GM18868 (cell line): ENCODE measurements at regions not wholly inside any gene's neighbourhood (a gene's known extent, or its start where the extent isn't known, plus 50 kb on each side); places are given as distances from the start of the nearest gene placed in this dataset.

Experiments used
- ATAC-seq: cut with Tn5 transposase; IDR thresholded peaks from one replicate; pipeline ENCODE4 v1.9.1; 2021; ENCODE audit warnings: mild to moderate bottlenecking, moderate library complexity; ENCODE audit not compliant: unreplicated experiment

DNA sequence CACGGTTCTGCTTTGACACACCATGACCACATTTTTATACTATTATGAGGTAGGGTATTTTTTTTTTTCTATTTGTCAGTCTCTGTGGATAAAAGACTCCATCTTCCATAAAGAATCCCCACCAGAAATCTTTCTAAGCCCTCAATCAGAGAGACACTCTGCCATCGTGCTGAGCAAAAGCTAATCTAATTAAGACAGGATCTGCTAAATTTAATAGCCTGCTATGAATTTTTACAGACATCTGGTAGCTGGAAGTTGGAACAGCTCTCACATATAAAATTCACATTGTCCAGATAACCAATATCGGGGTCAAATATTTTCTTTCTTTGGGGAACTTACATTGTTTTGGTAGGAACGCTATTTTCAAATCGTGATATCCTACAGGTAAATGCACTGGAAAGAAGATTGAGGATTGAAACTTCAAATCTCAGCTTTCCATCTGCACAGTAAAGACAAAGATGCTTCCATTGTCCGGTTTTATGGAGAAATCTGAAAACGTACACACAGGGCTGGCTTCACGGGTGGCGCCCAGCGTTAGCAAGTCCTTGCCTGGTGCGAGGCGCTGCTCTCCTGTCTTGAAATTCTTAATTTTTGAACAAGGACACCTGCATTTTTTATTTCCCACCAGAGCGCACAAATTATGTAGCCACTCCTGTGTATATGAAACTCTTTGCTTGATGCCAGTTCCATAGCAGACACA, 573.8 kb upstream of the NOX3 start:
- ATAC-seq = no peak

DNA sequence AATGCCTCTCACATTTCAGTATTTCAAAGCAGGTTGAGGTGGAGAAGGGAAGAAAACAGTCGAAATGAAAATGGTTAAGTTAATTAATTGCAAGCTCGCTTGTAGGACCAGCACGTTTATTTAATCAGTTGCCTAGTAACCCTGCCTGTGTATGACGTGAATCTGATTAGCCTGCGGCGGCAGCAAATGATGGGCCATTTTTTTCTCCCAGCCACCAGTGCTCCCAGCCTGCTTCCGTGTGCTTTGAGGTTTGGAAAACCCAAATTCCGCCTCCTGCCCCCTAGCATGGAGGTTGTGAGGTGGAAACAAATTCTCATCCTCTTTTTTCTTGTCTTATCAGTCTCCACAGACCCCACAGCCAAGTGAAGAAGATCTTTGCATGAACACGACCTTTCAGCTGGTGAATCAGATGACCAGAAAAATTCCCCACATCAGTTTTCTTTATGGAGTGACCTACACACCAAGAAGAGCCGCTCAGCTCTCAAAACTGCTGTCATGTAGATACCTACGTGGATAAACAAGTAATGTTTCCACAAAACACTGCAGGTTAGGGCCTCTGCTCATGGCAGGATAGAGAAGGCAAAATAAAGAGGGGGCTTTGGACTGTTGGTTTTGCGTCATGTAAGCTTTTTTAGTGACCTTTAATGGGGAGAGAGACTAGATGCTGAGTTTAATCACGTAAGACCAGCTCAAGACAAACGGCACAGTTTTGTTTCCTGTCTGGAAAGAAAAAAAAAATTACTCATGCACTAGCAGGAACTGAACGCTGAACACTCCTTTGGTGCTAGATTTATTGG, 572.9 kb upstream of the NOX3 start:
- ATAC-seq = no peak

DNA sequence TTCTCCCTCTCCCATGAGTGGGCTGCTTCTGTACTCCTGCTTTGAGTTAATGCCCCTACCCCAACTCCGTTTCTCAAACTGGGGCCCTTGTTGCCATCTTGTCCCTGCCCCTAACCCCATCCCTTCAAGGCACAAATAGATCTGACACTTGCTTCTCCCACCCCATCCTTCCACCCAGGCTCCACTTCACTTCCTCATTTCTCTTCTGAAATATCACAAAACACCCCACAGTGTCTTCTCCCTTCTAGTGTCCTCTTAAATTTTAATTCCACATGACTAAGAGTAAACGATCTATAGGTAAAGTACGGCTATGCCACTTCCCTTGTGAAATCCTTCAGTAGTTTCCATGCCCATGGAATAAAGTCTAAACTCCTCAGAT, 571.6 kb upstream of the NOX3 start:
- no peak for ATAC-seq

DNA sequence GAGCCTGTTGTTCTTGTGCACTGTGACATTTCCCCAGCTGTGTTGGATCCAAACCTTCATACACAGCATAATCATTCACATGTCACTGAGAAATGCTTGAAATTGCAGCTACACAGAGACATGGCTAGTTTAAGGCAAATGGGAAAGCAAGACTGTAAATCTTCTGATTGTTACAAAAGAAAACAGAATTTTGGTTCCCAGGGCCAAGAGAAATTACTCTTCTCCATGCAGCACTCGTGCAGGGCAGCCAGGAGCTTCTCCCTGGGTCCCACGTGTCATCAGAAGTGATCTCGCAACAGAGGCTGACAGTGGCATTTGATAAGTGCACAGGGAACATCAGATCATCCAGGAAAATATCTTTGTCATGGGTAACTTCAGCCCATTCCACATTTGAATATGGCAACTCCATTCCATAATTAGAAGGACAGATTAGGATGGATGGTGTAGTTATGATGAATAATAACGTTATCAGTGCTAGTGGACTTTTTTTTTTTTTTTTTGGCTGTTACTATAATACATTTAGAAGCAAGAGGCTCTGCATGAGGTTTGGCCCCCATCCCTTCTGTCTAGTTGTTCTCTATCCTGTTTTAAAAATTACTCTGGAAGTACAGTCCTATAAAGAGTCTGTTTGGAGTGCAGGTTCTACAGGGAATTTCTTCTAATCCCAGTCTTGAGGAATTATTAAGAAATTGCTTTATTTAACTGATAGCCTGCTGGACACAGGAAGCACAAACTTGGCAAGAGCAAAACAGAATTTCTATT, 571.0 kb upstream of the NOX3 start:
- ATAC-seq = no peak

DNA sequence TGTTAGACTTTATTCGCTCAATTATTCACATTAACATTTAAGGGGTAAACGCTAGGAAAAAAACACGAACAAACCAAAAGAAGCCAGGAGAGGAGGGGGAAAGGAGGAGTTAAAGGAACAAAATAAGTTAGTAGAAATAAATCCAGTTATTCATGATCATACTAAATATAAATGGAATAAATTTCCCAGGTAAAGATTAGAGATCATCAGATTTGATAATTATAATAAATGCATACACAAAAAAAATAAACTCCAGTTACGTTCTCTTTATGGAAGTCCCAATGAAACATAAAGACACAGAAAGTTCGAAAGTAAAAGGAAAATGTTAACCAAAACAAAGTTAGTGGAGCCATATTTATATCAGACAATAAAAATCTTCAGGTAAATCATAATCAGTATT, 568.7 kb upstream of the NOX3 start:
- ATAC-seq = no peak

DNA sequence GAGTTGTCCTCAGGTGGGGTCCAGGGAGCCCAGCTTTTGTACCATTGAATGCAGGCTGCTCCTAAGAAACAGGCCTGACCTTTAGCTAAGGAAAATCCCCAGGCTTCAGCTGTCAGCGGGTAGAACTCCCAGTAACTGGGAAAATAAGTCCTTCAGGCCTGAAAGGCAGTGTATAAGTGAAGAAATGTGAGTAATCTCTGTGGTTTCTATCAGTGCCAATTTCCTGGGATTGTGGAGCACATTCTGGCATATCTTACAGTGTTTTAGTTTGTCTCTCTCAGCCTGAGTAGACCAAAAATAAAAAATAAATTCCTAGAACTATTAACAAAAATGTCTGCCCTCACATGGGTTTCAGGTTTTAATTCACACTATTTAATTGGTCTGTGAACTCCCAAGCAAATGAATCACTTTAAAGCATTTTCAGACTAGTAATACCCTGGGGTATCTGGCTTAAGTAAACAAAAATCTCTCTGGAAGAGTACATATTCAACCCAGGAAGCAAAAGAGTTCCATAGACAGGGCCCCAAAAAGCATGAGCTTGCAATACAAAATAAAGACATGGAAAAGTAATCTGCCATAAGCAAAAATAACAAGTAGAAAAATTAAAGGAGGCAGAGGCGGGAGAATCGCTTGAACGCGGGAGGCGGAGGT, 566.2 kb upstream of the NOX3 start:
- ATAC-seq = no peak

DNA sequence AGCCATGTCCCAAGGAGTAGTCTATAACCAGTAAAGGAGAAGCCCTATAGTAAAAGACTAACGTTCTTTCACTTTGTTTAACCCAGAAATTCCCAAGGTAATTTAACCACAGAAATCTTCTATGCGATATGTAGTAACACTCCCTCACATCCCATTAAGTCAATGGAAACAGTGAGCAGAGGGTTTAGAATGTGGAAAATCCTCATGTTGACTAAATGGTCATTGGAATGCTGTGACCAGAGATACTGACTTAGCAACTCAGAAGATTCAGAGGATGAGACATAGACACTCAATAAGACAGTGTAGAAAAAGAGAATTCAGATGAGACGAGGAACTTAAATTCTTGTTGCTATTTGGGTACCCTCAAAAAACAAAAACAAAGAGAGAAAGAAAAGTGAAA, 562.2 kb upstream of the NOX3 start:
- no peak for ATAC-seq

DNA sequence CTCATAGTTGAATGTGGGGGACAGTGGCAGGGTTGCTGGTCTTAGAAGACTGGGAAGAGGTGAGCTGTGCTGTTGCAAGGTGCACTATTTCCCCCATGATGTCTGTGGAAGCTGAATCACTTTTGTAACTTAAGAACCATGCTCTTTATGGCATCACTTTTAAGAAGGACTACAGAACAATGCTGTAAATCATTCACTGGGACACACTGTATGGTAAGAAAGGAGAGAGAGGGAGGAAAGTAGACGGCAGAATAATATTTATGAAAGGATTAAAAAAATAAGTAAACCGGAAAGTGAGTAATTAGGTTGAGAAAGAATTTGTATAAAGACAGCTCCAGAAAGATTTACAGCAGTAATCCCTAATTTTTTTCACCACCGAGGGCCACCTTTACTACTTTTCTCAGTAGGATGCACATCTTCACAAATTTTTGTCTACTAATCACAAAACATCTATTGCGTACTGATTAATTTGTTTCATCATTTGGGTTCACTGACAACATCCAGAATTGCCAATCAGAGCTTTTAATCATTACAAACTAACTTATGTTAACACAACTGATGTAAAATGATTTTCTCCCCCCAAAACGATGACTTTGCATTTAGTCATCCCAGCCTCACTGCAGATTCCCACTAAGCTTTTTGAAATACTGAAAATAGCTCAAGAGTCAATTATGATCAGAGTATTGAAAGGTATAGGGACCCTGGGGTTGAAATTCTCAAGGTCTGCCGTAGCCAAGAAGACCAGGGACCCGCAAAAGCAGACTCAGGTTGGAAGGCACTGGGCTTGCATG, 560.7 kb upstream of the NOX3 start:
- ATAC-seq = no peak

DNA sequence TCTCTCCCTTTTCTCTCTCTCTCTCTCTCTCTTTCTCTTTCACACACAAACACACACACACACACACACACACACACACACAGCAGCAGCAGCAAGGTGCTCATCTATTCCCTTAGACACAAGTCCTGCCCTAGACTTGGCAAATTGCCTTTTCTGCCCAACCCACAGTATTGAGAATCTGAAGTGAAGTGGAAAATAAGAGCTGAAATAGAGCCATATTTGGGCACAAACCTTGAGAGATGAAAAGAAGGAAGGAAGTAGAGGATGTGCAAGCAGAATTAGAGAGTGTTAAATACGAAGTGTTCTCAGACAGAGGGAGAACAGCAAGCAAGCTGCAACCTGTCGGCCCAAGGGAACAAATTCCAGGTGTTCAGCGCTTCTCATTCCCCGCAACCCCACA, 557.5 kb upstream of the NOX3 start:
- no peak for ATAC-seq

DNA sequence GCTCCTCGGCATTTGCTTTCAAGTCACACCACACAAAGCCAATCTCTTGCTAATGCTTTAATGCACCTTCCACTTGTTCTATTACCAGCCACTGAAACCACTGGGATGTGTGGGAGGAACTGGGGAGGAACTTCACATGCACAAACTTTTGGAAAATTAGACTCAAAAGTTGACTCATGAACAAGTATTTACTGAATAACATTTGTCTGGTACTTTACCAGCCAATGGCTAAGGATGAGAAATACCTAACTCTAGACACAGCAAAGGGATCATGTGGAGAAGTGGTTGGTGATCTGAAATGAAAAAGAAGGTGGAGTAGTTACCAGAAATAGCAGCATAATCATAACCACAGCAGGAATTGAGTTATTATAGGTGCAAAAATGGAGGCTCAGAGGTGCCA, 554.0 kb upstream of the NOX3 start:
- no peak for ATAC-seq

DNA sequence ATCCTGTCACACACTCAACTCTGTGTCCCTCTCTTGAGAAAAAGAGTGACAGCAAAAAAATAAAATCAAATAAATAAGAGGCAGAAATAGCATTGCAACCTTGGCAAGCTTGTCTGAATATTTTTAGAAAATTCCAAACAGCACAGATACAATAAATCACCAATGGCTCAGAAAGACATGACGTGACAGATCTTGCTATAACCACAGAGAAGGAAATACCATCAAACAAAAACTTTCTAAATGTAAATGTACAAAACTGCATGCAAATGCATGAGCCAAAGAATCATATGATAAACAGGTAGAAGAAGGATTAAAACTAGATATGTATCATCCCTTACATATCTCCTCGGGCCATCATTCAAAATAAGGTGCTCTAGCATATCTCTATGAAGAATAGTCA, 549.2 kb upstream of the NOX3 start:
- no peak for ATAC-seq

DNA sequence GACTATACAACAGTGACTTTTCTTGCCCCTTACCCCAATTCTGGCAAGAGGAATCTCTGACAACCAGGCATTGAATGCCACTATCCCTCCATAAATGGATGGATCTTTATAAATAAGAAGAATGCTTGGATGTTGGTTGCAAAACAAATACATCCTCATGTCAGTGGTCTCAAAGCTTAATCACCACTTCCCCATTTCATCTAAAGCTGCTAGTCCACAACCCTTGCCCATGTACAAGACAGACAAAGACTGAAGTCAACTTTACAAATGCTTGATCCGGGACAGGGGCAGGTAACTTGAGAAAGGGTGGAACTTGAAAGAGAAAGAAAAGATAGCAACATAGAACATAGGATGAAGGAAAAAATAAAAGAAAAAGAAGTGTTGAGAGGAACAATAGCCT, 540.5 kb upstream of the NOX3 start:
- ATAC-seq = no peak

DNA sequence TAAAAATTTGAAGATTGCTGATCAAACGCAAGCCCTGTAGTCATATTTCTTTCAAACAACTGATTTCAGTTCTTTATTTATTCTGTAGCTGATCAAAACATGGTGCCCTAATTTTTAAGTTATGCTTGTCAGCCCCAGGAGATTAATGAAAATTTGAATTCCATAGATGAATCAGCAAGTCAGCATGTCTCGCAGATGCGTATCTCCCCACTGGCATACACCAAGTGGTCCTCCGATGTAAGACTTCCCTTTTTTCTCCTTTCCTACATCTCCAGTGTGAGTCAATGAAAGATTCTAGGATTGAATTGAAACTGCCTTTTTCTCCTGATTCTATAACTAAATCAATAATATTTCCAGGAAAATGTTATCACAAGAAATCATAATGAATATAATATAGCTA, 539.6 kb upstream of the NOX3 start:
- no peak for ATAC-seq

DNA sequence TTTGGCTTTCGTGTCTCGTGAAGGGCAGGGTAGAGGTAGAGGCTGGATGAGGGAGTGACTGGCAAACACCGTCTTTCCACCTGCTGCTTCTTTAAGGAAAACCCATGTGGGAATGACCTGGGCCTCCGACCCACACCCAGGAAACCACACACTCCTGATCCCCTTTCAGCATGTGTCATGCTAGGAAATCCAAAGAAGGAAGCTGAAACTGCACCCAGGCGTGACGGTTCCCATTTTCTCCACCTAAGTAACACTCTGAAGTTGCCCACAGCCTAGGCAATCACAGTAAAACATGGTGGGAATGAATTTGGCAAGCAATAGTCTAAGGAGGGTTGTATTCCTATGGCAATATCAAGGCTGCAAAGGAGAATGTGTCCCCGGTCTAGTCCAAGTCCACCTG, 538.4 kb upstream of the NOX3 start:
- ATAC-seq = no peak

DNA sequence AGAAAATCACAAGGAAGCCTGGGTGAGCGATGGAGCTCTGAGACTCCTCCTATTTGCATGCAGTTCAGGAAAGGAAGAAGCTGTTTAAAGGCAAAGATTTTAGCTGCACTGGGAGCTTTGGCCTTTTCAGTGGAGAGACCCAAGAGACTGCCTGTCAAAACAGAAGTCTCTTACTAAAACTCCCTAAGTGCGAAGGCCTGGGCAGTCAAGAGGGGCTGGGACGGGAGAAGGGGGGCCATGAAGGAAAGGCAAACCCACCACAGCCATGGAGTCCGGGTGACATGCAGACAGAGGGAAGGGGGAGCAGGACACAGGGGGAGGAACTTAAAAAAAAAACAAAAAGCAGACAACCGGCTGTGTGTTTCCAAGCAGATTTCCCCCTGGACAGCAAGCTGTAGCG, 537.6 kb upstream of the NOX3 start:
- no peak for ATAC-seq

DNA sequence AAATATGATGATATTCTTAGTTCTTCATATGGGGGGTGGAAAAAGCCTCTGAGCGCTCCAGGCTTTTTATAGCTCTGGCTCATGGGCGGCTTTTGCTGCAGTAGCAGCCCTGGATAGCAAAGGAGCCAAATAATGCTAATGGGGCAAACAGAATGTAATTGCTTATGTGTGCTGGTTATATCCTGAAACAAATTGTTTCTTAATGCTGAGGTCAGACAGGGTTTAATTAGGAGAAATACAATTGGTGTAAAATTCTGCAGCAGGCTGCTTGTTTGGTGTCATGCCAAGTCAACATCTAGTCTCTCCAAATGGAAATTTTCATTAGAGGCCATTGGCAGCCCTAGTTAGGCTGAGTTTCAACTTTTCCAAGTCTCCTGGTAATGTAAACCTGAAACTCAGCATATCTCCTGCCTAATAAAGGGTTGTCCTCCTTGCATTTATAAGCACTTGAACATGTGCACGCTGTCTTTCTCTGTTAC, 530.1 kb upstream of the NOX3 start:
- ATAC-seq = no peak

DNA sequence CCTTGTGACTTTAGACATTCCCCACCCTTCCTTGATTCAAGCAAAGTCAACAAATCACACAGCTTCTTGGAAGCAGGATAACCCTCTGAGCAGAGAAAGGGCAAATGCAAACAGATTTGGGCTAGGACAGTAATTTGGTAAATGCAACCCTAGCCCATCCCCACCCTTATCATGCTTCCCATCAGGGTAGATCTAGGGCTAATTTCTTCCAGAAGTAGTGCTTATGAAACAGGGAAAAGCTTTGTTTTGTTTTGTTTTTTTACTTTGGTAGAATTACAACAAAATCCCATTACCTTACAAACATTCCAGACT, 525.1 kb upstream of the NOX3 start:
- no peak for ATAC-seq

DNA sequence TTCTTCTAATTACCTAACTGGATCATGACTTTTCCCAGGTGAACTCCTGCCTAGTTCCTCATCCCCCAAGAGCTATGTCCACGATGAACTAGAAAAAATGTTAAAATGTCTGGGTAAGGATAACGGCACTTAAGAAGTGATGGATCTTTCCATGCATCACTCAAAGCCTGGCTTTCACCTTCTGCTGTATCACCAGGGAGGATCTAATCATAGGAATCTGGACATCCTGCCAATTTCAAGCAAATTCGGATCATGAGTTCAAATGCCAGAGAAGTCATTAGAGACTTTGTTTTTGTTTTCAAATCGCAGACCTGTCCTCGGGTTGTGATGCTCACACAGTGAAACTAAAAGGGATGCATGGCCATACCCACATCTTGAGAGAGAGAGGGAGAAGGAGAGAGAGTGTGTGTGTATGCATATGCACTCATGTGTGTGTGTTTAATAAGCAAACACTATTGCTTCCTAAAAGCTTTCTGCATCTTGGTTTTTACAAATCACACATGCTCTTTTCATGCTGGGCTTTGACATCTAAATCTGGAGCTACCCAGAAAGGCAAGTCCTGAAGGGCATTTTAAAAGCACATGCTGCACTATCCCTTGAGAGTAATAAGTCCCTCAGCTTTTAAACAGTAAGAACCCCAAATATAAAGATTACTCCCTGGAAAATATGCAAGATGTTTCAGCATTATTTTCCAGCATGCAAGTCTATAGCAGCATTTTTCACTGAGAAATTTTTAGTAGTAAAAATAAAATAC, 524.6 kb upstream of the NOX3 start:
- no peak for ATAC-seq

DNA sequence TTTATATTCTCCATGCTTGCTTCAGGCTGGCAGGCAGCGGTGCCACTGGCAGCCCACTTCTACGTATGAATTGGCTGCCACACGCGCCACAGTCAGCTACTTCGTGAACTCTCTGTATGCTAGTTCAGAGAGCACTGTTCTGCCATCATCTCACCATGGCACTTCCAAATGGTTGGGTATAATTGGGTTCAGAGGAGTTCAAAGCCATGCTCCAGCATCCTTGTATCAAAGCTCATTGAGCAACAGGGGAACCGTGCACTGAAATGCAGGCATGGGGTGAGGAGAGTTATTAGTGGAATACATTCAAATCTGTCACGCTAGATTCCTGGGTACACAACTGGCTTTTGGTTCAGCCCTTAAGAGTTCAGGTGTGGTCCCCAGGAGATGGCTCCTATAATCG, 519.9 kb upstream of the NOX3 start:
- no peak for ATAC-seq

DNA sequence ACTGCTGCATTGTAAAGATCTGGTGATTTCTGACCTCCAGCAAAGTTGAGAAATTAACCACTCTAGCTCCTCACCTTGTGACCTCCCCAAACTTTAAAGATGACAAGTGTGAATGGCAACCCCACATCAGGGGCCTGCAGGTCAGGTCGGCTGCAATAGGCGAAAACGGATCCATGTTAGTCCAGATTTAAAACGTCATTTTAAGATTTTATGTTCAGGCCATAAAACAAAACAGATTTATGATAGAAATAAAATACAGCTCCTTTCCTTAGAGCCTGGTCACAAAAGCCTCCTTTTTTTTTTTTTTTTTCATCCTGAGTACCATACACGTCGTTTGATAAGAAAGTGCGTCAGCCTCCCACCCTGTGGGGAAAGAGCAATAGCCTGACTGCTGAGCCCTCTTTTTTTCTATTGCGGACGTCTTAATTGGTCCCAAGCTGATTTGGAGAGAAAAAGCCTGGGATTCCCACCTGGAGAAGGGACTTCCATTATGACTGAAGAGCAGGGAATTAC, 519.2 kb upstream of the NOX3 start:
- no peak for ATAC-seq
